ENCODE measurements at regions not wholly inside any gene's neighbourhood (a gene's known extent, or its start where the extent isn't known, plus 50 kb on each side); places are given as distances from the start of the nearest gene placed in this dataset.
"Not testable (repeated sequence)": the region's sequence is repeated elsewhere in the genome, so short reads cannot be mapped to it uniquely, and the experiment has no call there.

DNA sequence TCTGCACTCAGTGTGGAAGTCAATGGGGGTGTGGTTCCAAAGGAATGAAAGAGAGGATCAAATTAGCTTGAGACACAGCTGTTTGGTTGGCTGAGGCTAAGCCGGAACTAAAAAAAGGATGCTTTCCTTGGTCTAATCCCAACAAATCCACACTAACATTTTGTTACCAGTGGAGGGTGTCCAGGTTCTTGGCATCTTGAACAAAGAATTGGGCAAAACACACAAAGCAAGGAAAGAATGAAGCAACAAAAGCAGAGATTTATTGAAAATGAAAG lies 278.6 kb upstream of the PLET1 start:
- TF ChIP-seq EZH2 (IDR thresholded peaks at IDR 0.05; ENCODE audit: borderline replicate concordance); EZH2phosphoT487 (IDR thresholded peaks at IDR 0.05; ENCODE audit: low read depth, severe bottlenecking, unreplicated experiment): not testable (repeated sequence)
- TF ChIP-seq, protein P1, sequence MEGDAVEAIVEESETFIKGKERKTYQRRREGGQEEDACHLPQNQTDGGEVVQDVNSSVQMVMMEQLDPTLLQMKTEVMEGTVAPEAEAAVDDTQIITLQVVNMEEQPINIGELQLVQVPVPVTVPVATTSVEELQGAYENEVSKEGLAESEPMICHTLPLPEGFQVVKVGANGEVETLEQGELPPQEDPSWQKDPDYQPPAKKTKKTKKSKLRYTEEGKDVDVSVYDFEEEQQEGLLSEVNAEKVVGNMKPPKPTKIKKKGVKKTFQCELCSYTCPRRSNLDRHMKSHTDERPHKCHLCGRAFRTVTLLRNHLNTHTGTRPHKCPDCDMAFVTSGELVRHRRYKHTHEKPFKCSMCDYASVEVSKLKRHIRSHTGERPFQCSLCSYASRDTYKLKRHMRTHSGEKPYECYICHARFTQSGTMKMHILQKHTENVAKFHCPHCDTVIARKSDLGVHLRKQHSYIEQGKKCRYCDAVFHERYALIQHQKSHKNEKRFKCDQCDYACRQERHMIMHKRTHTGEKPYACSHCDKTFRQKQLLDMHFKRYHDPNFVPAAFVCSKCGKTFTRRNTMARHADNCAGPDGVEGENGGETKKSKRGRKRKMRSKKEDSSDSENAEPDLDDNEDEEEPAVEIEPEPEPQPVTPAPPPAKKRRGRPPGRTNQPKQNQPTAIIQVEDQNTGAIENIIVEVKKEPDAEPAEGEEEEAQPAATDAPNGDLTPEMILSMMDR (IDR thresholded peaks at IDR 0.05; ENCODE audit: poor library complexity): not testable (repeated sequence)

All from hepatocyte (in vitro differentiated cells).